OCI-LY7 (cell line): ENCODE measurements at regions not wholly inside any gene's neighbourhood (a gene's known extent, or its start where the extent isn't known, plus 50 kb on each side); places are given as distances from the start of the nearest gene placed in this dataset.
"Not testable (repeated sequence)": the region's sequence is repeated elsewhere in the genome, so short reads cannot be mapped to it uniquely, and the experiment has no call there.

ENCODE experiments used
- BruUV-seq: library from RNA; stranded (reverse); fragments of 400-500 nt; replicated peaks from 2 replicates; lab custom pipeline; 2021; lab: Mats Ljungman, UMichigan
- CTCF ChIA-PET: fragments of 300-600 bp; sonication (Branson Sonifier 250); formaldehyde crosslinking; loops from one replicate; lab custom pipeline; 2022; ENCODE audit warnings: antibody characterized with exemption; ENCODE audit not compliant: unreplicated experiment; lab: Charles Lee
- POLR2A ChIA-PET: fragments of 300-600 bp; sonication (Branson Sonifier 250); formaldehyde crosslinking; loops from one replicate; lab custom pipeline; 2022; ENCODE audit warnings: antibody characterized with exemption; lab: Charles Lee
- DNase-seq: peaks from one replicate; pipeline ENCODE4 v3.0.0-alpha.2; 2015; ENCODE audit warnings: low spot score
- H2AFZ ChIP-seq: fragments of 200-600 bp; sonication (generic), shearing (Covaris generic); 2 replicates; pipeline ENCODE4 v1.6.1; 2014; ENCODE audit warnings: mild to moderate bottlenecking, antibody characterized with exemption, low read length, moderate library complexity
- H3K27ac ChIP-seq: fragments of 200-600 bp; sonication (generic); 2 replicates; pipeline ENCODE4 v1.5.1; 2014; ENCODE audit warnings: mixed run types, low read depth, mild to moderate bottlenecking, moderate library complexity, low read length, inconsistent platforms; ENCODE audit not compliant: poor library complexity, severe bottlenecking
- H3K36me3 ChIP-seq: fragments of 200-600 bp; sonication (generic); 2 replicates; pipeline ENCODE4 v1.6.1; 2014; ENCODE audit warnings: mild to moderate bottlenecking, antibody characterized with exemption, low read length, moderate library complexity, mixed read lengths; ENCODE audit not compliant: insufficient read depth
- H3K4me1 ChIP-seq: fragments of 200-600 bp; sonication (generic); 2 replicates; pipeline ENCODE4 v1.5.1; 2014; ENCODE audit warnings: mild to moderate bottlenecking, low read length; ENCODE audit not compliant: insufficient read depth, poor library complexity, severe bottlenecking
- H3K4me2 ChIP-seq: fragments of 200-600 bp; sonication (generic); 2 replicates; pipeline ENCODE4 v1.6.1; 2014; ENCODE audit warnings: mild to moderate bottlenecking, low read length
- H3K4me3 ChIP-seq: fragments of 200-600 bp; sonication (generic); 2 replicates; pipeline ENCODE4 v1.5.1; 2014; ENCODE audit warnings: mild to moderate bottlenecking, low read depth, low read length; ENCODE audit not compliant: poor library complexity, severe bottlenecking
- H3K79me2 ChIP-seq: fragments of 200-600 bp; sonication (generic); 2 replicates; pipeline ENCODE4 v1.6.1; 2016; ENCODE audit warnings: low read depth, mild to moderate bottlenecking, low read length, moderate library complexity, mixed read lengths; ENCODE audit not compliant: insufficient read depth
- H3K9me2 ChIP-seq: fragments of 200-600 bp; sonication (generic); 2 replicates; pipeline ENCODE4 v1.6.1; 2016; ENCODE audit warnings: mild to moderate bottlenecking, low read length, mixed read lengths; ENCODE audit not compliant: insufficient read depth
- H3K9me3 ChIP-seq: fragments of 200-600 bp; sonication (generic); 2 replicates; pipeline ENCODE4 v1.6.1; 2014; ENCODE audit warnings: mild to moderate bottlenecking, mixed run types, low read length, mixed read lengths
- H4K20me1 ChIP-seq: fragments of 200-600 bp; sonication (generic); 2 replicates; pipeline ENCODE4 v1.6.1; 2014; ENCODE audit warnings: mild to moderate bottlenecking, antibody characterized with exemption, low read length, moderate library complexity, mixed read lengths; ENCODE audit not compliant: insufficient read depth
- CTCF ChIP-seq: fragments of 200-600 bp; sonication (generic); conservative IDR thresholded peaks from 2 replicates; pipeline ENCODE4 v1.5.1; 2014; ENCODE audit warnings: mild to moderate bottlenecking, antibody characterized with exemption, low read length, moderate library complexity, mixed read lengths
- EZH2phosphoT487 ChIP-seq: fragments of 200-600 bp; sonication (generic); IDR thresholded peaks from 2 replicates; pipeline ENCODE4 v1.6.1; 2018; ENCODE audit warnings: low read depth, borderline replicate concordance, mild to moderate bottlenecking, mixed run types, antibody characterized with exemption, low read length, moderate library complexity, mixed read lengths
- intact Hi-C: fragments of 100-400 bp; cut with micrococcal nuclease; formaldehyde crosslinking; loops from one replicate; pipeline ENCODE4 v1.10.0; 2022; ENCODE audit not compliant: unreplicated experiment

GRCh38 chr10:21352886-21353285 lies 172.6 kb downstream of the SKIDA1 start:
- TF ChIP-seq EZH2phosphoT487 (no peak), CTCF (no peak)
- POLR2A ChIA-PET, result interaction anchor here (0.7 kb wide), 1 partner anchor 283 kb away, joined by 3 read pairs; no protein-coding TSS in a partner anchor
- Histone ChIP-seq H3K9me2 (no peaks in the 10 kb centered on the region), H2AFZ (no peak overlapping the region), H3K79me2 (no peaks in the 10 kb centered on the region), H3K9me3 (no peaks in the 10 kb centered on the region), H3K4me3 (no peak overlapping the region), H3K4me1 (no peaks in the 10 kb centered on the region), H4K20me1 (no peaks in the 10 kb centered on the region), H3K4me2 (no peak overlapping the region), H3K27ac (no peak overlapping the region), H3K36me3 (no peaks in the 10 kb centered on the region)
- DNase-seq, result no peak
- BruUV-seq, result no TSS peak
- intact Hi-C loops, result no loop called here
- CTCF ChIA-PET, result no interaction called here

- H3K36me3 ChIP-seq, H3K9me3 ChIP-seq, H3K4me2 ChIP-seq, H3K4me1 ChIP-seq, H2AFZ ChIP-seq, CTCF ChIA-PET, DNase-seq, intact Hi-C loops, H3K79me2 ChIP-seq, POLR2A ChIA-PET, H3K9me2 ChIP-seq, BruUV-seq, H3K4me3 ChIP-seq, H3K27ac ChIP-seq, H4K20me1 ChIP-seq: not testable (repeated sequence)
Measured at GRCh38 chr10:21351594-21351993, 173.9 kb downstream of the SKIDA1 start.

GRCh38 chr10:21349912-21350286 lies 175.6 kb downstream of the SKIDA1 start:
- intact Hi-C loops, result no loop called here
- Histone ChIP-seq H3K4me3 (no peak overlapping the region), H3K4me2 (no peak overlapping the region), H3K36me3 (no peaks in the 10 kb centered on the region), H4K20me1 (no peaks in the 10 kb centered on the region), H3K4me1 (no peaks in the 10 kb centered on the region), H2AFZ (no peak overlapping the region), H3K27ac (no peak overlapping the region), H3K79me2 (no peaks in the 10 kb centered on the region), H3K9me2 (no peaks in the 10 kb centered on the region), H3K9me3 (no peaks in the 10 kb centered on the region)
- TF ChIP-seq CTCF (no peak), EZH2phosphoT487 (no peak)
- DNase-seq, result no peak
- ChIA-PET POLR2A (interaction anchor here (0.6 to 0.7 kb wide), 2 partner anchors 937 to 1399 kb away, joined by 3 read pairs; no protein-coding TSS in a partner anchor), CTCF (no interaction called here)
- no TSS peak for BruUV-seq
